Stimulated activated naive CD8-positive, alpha-beta T cell treated with anti-CD3 and anti-CD28 coated beads, Interleukin-15, Interleukin-2, amounts not matched to agents 100 ng/mL and 50 ng/mL, for 24 hours (primary cell): ENCODE measurements at regions not wholly inside any gene's neighbourhood (a gene's known extent, or its start where the extent isn't known, plus 50 kb on each side); places are given as distances from the start of the nearest gene placed in this dataset.

ENCODE experiments used
- H3K27ac Mint-ChIP-seq: one replicate; pipeline ENCODE4 v1.8.0; 2021; ENCODE audit warnings: mild to moderate bottlenecking, mixed read lengths
- H3K27me3 Mint-ChIP-seq: one replicate; pipeline ENCODE4 v1.8.0; 2021; ENCODE audit warnings: mixed read lengths
- H3K36me3 Mint-ChIP-seq: one replicate; pipeline ENCODE4 v1.8.0; 2021; ENCODE audit warnings: low read depth, mixed read lengths
- H3K4me1 Mint-ChIP-seq: one replicate; pipeline ENCODE4 v1.8.0; 2021; ENCODE audit warnings: low read depth, mixed read lengths
- H3K4me3 Mint-ChIP-seq: one replicate; pipeline ENCODE4 v1.8.0; 2021; ENCODE audit warnings: mild to moderate bottlenecking, mixed read lengths
- H3K9me3 Mint-ChIP-seq: one replicate; pipeline ENCODE4 v1.8.0; 2021; ENCODE audit warnings: mixed read lengths

GRCh38 chr13:111045170-111045569 lies 69.9 kb upstream of the ARHGEF7 start:
- Mint-ChIP-seq H3K27me3 (peaks cover 11% of the 10 kb centered on the region), H3K9me3 (no peaks in the 10 kb centered on the region), H3K4me1 (peaks cover 6% of the 10 kb centered on the region), H3K36me3 (no peaks in the 10 kb centered on the region), H3K27ac (no peak overlapping the region), H3K4me3 (no peak overlapping the region)

GRCh38 chr13:111044087-111044830 lies 70.9 kb upstream of the ARHGEF7 start:
- H3K27me3 Mint-ChIP-seq, result peaks cover 20% of the 10 kb centered on the region
- peaks cover 6% of the 10 kb centered on the region for H3K4me1 Mint-ChIP-seq
- H3K9me3 Mint-ChIP-seq, result no peaks in the 10 kb centered on the region
- no peak overlapping the region for H3K27ac Mint-ChIP-seq
- no peaks in the 10 kb centered on the region for H3K36me3 Mint-ChIP-seq
- H3K4me3 Mint-ChIP-seq, result no peak overlapping the region

GRCh38 chr13:111043575-111043982 lies 71.5 kb upstream of the ARHGEF7 start:
- Mint-ChIP-seq H3K36me3 (no peaks in the 10 kb centered on the region), H3K27me3 (peaks cover 21% of the 10 kb centered on the region), H3K4me3 (no peak overlapping the region), H3K27ac (peak overlapping the region; percentile 68), H3K4me1 (peaks cover 6% of the 10 kb centered on the region), H3K9me3 (no peaks in the 10 kb centered on the region)

- Mint-ChIP-seq H3K27me3 (peaks cover 24% of the 10 kb centered on the region), H3K9me3 (no peaks in the 10 kb centered on the region), H3K4me3 (no peak overlapping the region), H3K4me1 (peaks cover 6% of the 10 kb centered on the region), H3K36me3 (no peaks in the 10 kb centered on the region), H3K27ac (no peak overlapping the region)
Measured at GRCh38 chr13:111042661-111043226, 72.4 kb upstream of the ARHGEF7 start.

- no peaks in the 10 kb centered on the region for H3K9me3 Mint-ChIP-seq
- no peaks in the 10 kb centered on the region for H3K36me3 Mint-ChIP-seq
- no peak overlapping the region for H3K4me3 Mint-ChIP-seq
- no peak overlapping the region for H3K27ac Mint-ChIP-seq
- no peaks in the 10 kb centered on the region for H3K4me1 Mint-ChIP-seq
- H3K27me3 Mint-ChIP-seq, result peaks cover 36% of the 10 kb centered on the region
Measured at GRCh38 chr13:111040830-111041229, 74.3 kb upstream of the ARHGEF7 start.

- Mint-ChIP-seq H3K27ac (no peak overlapping the region), H3K4me1 (no peaks in the 10 kb centered on the region), H3K36me3 (no peaks in the 10 kb centered on the region), H3K9me3 (no peaks in the 10 kb centered on the region), H3K4me3 (no peak overlapping the region), H3K27me3 (peaks cover 40% of the 10 kb centered on the region)
Measured at GRCh38 chr13:111039735-111040134, 75.4 kb upstream of the ARHGEF7 start.

- H3K9me3 Mint-ChIP-seq, result no peaks in the 10 kb centered on the region
- no peak overlapping the region for H3K4me3 Mint-ChIP-seq
- peaks cover 44% of the 10 kb centered on the region for H3K27me3 Mint-ChIP-seq
- H3K4me1 Mint-ChIP-seq, result no peaks in the 10 kb centered on the region
- H3K36me3 Mint-ChIP-seq, result no peaks in the 10 kb centered on the region
- no peak overlapping the region for H3K27ac Mint-ChIP-seq
Measured at GRCh38 chr13:111038887-111039286, 76.2 kb upstream of the ARHGEF7 start.

- Mint-ChIP-seq H3K4me1 (no peaks in the 10 kb centered on the region), H3K27me3 (peaks cover 52% of the 10 kb centered on the region), H3K27ac (no peak overlapping the region)
Measured at GRCh38 chr13:111037927-111038326, 77.2 kb upstream of the ARHGEF7 start.

GRCh38 chr13:111036665-111037064 lies 78.4 kb upstream of the ARHGEF7 start:
- no peaks in the 10 kb centered on the region for H3K9me3 Mint-ChIP-seq
- no peaks in the 10 kb centered on the region for H3K36me3 Mint-ChIP-seq
- H3K27me3 Mint-ChIP-seq, result peaks cover 51% of the 10 kb centered on the region
- H3K4me1 Mint-ChIP-seq, result no peaks in the 10 kb centered on the region
- H3K4me3 Mint-ChIP-seq, result no peak overlapping the region
- no peak overlapping the region for H3K27ac Mint-ChIP-seq

More at GRCh38 chr13:111037927-111038326, 77.2 kb upstream of the ARHGEF7 start:
- H3K36me3 Mint-ChIP-seq, result no peaks in the 10 kb centered on the region
- no peak overlapping the region for H3K4me3 Mint-ChIP-seq
- H3K9me3 Mint-ChIP-seq, result no peaks in the 10 kb centered on the region

- no peaks in the 10 kb centered on the region for H3K9me3 Mint-ChIP-seq
Measured at GRCh38 chr13:111035861-111036260, 79.2 kb upstream of the ARHGEF7 start.

GRCh38 chr13:111034811-111035210 lies 80.3 kb upstream of the ARHGEF7 start:
- Mint-ChIP-seq H3K36me3 (no peaks in the 10 kb centered on the region), H3K27ac (no peak overlapping the region), H3K4me3 (no peak overlapping the region), H3K27me3 (peaks cover 44% of the 10 kb centered on the region), H3K4me1 (no peaks in the 10 kb centered on the region), H3K9me3 (no peaks in the 10 kb centered on the region)

More at GRCh38 chr13:111035861-111036260, 79.2 kb upstream of the ARHGEF7 start:
- Mint-ChIP-seq H3K4me3 (no peak overlapping the region), H3K36me3 (no peaks in the 10 kb centered on the region), H3K4me1 (no peaks in the 10 kb centered on the region), H3K27ac (no peak overlapping the region), H3K27me3 (peaks cover 51% of the 10 kb centered on the region)

- Mint-ChIP-seq H3K4me1 (no peaks in the 10 kb centered on the region), H3K9me3 (no peaks in the 10 kb centered on the region), H3K36me3 (no peaks in the 10 kb centered on the region), H3K27me3 (peaks cover 41% of the 10 kb centered on the region), H3K27ac (no peak overlapping the region), H3K4me3 (no peak overlapping the region)
Measured at GRCh38 chr13:111033172-111034130, 81.7 kb upstream of the ARHGEF7 start.

GRCh38 chr13:111031531-111031961 lies 83.6 kb upstream of the ARHGEF7 start:
- Mint-ChIP-seq H3K36me3 (no peaks in the 10 kb centered on the region), H3K9me3 (no peaks in the 10 kb centered on the region), H3K4me1 (no peaks in the 10 kb centered on the region), H3K4me3 (no peak overlapping the region), H3K27me3 (peaks cover 41% of the 10 kb centered on the region), H3K27ac (no peak overlapping the region)

- H3K4me3 Mint-ChIP-seq, result no peak overlapping the region
- H3K27me3 Mint-ChIP-seq, result peaks cover 40% of the 10 kb centered on the region
Measured at GRCh38 chr13:111029957-111030609, 85.0 kb upstream of the ARHGEF7 start.

More at GRCh38 chr13:111029957-111030609, 85.0 kb upstream of the ARHGEF7 start:
- Mint-ChIP-seq H3K27ac (no peak overlapping the region), H3K36me3 (no peaks in the 10 kb centered on the region), H3K4me1 (no peaks in the 10 kb centered on the region), H3K9me3 (no peaks in the 10 kb centered on the region)
